WTC11 (cell line): ENCODE measurements at regions not wholly inside any gene's neighbourhood (a gene's known extent, or its start where the extent isn't known, plus 50 kb on each side); places are given as distances from the start of the nearest gene placed in this dataset.

Source experiments
- ATF2 ChIP-seq: sonication (generic); formaldehyde crosslinking; IDR thresholded peaks from 2 replicates; pipeline ENCODE4 v1.8.1; 2022; ENCODE audit warnings: low read depth, missing genetic modification reagents, borderline replicate concordance
- CTCF ChIP-seq: fragments of 200-600 bp; IDR thresholded peaks from 2 replicates; pipeline ENCODE4 v1.8.0; 2022; ENCODE audit warnings: antibody characterized with exemption
- E2F4 ChIP-seq: sonication (generic); formaldehyde crosslinking; IDR thresholded peaks from 2 replicates; pipeline ENCODE4 v1.8.1; 2022; ENCODE audit warnings: low read depth, mild to moderate bottlenecking, moderate library complexity, missing genetic modification reagents, borderline replicate concordance
- ESRRA ChIP-seq: sonication (generic); formaldehyde crosslinking; IDR thresholded peaks from 2 replicates; pipeline ENCODE4 v1.8.1; 2022; ENCODE audit warnings: mild to moderate bottlenecking, missing genetic modification reagents, borderline replicate concordance
- FOXJ3 ChIP-seq: sonication (generic); formaldehyde crosslinking; IDR thresholded peaks from 2 replicates; pipeline ENCODE4 v1.9.0; 2021; ENCODE audit warnings: missing genetic modification reagents, mild to moderate bottlenecking, borderline replicate concordance
- MAX ChIP-seq: sonication (generic); formaldehyde crosslinking; IDR thresholded peaks from 2 replicates; pipeline ENCODE4 v1.8.0; 2022; ENCODE audit warnings: mild to moderate bottlenecking, missing genetic modification reagents
- RELA ChIP-seq: sonication (generic); formaldehyde crosslinking; IDR thresholded peaks from 2 replicates; pipeline ENCODE4 v1.8.1; 2022; ENCODE audit warnings: missing genetic modification reagents, mild to moderate bottlenecking, borderline replicate concordance
- SOX15 ChIP-seq: fragments of 250-450 bp; sonication (Bioruptor Pico); IDR thresholded peaks from 2 replicates; pipeline ENCODE4 v1.9.0; 2021; ENCODE audit warnings: mild to moderate bottlenecking
- TCF7 ChIP-seq: sonication (generic); formaldehyde crosslinking; IDR thresholded peaks from 2 replicates; pipeline ENCODE4 v1.8.0; 2022; ENCODE audit warnings: mild to moderate bottlenecking, low read depth, missing genetic modification reagents, moderate library complexity
- TEAD4 ChIP-seq: sonication (generic); formaldehyde crosslinking; IDR thresholded peaks from 2 replicates; pipeline ENCODE4 v1.8.0; 2022; ENCODE audit warnings: mild to moderate bottlenecking, missing genetic modification reagents
- ZNF219 ChIP-seq: sonication (generic); formaldehyde crosslinking; IDR thresholded peaks from 2 replicates; pipeline ENCODE4 v1.8.0; 2023; ENCODE audit warnings: missing genetic modification reagents, mild to moderate bottlenecking, borderline replicate concordance
- ZNF317 ChIP-seq: sonication (generic); formaldehyde crosslinking; IDR thresholded peaks from 2 replicates; pipeline ENCODE4 v1.8.1; 2023; ENCODE audit warnings: low read depth, mild to moderate bottlenecking, moderate library complexity, missing genetic modification reagents, borderline replicate concordance
- TF ChIP-seq, protein P1 (sequence below): sonication (generic); formaldehyde crosslinking; IDR thresholded peaks from 2 replicates; pipeline ENCODE4 v1.8.0; 2022; ENCODE audit warnings: mild to moderate bottlenecking, missing genetic modification reagents
- TF ChIP-seq, protein P2 (sequence below): sonication (generic); formaldehyde crosslinking; IDR thresholded peaks from 2 replicates; pipeline ENCODE4 v1.8.1; 2023; ENCODE audit warnings: mild to moderate bottlenecking, missing genetic modification reagents

DNA sequence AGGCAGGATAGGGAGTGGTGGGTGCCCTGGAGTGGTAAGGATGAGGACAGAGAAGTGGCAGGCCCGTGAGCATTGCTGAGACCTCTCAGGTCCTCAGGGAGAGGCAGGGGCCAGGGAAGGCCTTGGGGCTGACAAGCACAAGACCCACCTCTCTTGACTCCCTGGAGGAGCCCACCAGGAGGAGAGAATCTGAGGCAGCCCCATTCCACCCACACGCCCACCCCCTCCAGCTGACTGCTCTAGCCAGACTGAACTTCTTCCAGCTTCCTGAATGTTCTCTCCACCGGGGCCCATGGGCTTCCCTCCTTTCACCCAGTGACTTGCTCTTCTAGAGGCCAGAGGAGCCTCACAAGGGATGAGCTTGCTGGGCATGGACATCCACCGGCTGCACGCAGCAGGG, 1403.0 kb downstream of the BRD1 start:
- TF ChIP-seq CTCF (no peak), TEAD4 (CRISPR knock-in tag) (no peak), FOXJ3 (CRISPR knock-in tag) (no peak), TCF7 (CRISPR knock-in tag) (no peak), ZNF317 (no peak), ESRRA (CRISPR knock-in tag) (no peak), RELA (CRISPR knock-in tag) (no peak), SOX15 (CRISPR knock-in tag) (no peak), ATF2 (CRISPR knock-in tag) (no peak), MAX (CRISPR knock-in tag) (no peak), E2F4 (CRISPR knock-in tag) (no peak), ZNF219 (CRISPR knock-in tag) (no peak)
- TF ChIP-seq, protein P1, sequence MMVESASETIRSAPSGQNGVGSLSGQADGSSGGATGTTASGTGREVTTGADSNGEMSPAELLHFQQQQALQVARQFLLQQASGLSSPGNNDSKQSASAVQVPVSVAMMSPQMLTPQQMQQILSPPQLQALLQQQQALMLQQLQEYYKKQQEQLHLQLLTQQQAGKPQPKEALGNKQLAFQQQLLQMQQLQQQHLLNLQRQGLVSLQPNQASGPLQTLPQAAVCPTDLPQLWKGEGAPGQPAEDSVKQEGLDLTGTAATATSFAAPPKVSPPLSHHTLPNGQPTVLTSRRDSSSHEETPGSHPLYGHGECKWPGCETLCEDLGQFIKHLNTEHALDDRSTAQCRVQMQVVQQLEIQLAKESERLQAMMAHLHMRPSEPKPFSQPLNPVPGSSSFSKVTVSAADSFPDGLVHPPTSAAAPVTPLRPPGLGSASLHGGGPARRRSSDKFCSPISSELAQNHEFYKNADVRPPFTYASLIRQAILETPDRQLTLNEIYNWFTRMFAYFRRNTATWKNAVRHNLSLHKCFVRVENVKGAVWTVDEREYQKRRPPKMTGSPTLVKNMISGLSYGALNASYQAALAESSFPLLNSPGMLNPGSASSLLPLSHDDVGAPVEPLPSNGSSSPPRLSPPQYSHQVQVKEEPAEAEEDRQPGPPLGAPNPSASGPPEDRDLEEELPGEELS (CRISPR knock-in tag): no peak
- TF ChIP-seq, protein P2, sequence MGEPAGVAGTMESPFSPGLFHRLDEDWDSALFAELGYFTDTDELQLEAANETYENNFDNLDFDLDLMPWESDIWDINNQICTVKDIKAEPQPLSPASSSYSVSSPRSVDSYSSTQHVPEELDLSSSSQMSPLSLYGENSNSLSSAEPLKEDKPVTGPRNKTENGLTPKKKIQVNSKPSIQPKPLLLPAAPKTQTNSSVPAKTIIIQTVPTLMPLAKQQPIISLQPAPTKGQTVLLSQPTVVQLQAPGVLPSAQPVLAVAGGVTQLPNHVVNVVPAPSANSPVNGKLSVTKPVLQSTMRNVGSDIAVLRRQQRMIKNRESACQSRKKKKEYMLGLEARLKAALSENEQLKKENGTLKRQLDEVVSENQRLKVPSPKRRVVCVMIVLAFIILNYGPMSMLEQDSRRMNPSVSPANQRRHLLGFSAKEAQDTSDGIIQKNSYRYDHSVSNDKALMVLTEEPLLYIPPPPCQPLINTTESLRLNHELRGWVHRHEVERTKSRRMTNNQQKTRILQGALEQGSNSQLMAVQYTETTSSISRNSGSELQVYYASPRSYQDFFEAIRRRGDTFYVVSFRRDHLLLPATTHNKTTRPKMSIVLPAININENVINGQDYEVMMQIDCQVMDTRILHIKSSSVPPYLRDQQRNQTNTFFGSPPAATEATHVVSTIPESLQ (CRISPR knock-in tag): no peak
